Gastroesophageal sphincter (tissue), 4 donors: ENCODE measurements at regions not wholly inside any gene's neighbourhood (a gene's known extent, or its start where the extent isn't known, plus 50 kb on each side); places are given as distances from the start of the nearest gene placed in this dataset.

Experiments
- ATAC-seq: fragments of 150-250 bp; one replicate; pipeline ENCODE4 v1.9.1; 2016; ENCODE audit warnings: mild to moderate bottlenecking, moderate library complexity
- H3K27ac ChIP-seq, 4 donors: fragments of 200-600 bp; sonication (generic) in 3 of 4; 1 replicate in 3 of 4; 2 replicates in 1 of 4; pipeline ENCODE4 v1.5.1; 2016 to 2019
- H3K27me3 ChIP-seq: fragments of 200-600 bp; sonication (generic); one replicate; pipeline ENCODE4 v1.5.1; 2019
- H3K36me3 ChIP-seq, 2 donors: fragments of 200-600 bp; sonication (generic); one replicate each; pipeline ENCODE4 v1.5.1; 2019; ENCODE audit warnings: control low read depth in 1 of 2
- H3K4me1 ChIP-seq, 3 donors: fragments of 200-600 bp; sonication (generic); 1 replicate in 2 of 3; 2 replicates in 1 of 3; pipeline ENCODE4 v1.5.1; 2016 to 2019; ENCODE audit warnings: control low read depth in 2 of 3
- H3K4me3 ChIP-seq, 2 donors: fragments of 200-600 bp; sonication (generic); one replicate each; pipeline ENCODE4 v1.5.1; 2019; ENCODE audit warnings: mild to moderate bottlenecking in 1 of 2, moderate library complexity in 1 of 2
- H3K9me3 ChIP-seq, 3 donors: fragments of 200-600 bp; sonication (generic); one replicate each; pipeline ENCODE4 v1.5.1; 2017 to 2019; ENCODE audit warnings: control low read depth in 2 of 3
- EP300 ChIP-seq: sonication (generic); formaldehyde crosslinking; IDR thresholded peaks from one replicate; pipeline ENCODE4 v1.6.1; 2017; ENCODE audit warnings: antibody characterized with exemption, mild to moderate bottlenecking
- POLR2A ChIP-seq, 2 donors: fragments of 450-650 bp; IDR thresholded peaks; one replicate each; pipeline ENCODE4 v1.6.1; 2017; ENCODE audit warnings: antibody characterized with exemption in 2 of 2, mild to moderate bottlenecking in 2 of 2, moderate library complexity in 1 of 2
- POLR2AphosphoS5 ChIP-seq: sonication (generic); formaldehyde crosslinking; IDR thresholded peaks from one replicate; pipeline ENCODE4 v1.6.1; 2017; ENCODE audit warnings: antibody characterized with exemption
- WGBS, 2 donors: methylation state at CpG; one replicate each; pipeline ENCODE4 v1.1.5; 2018; ENCODE audit warnings: low coverage in 1 of 2; 5-methylcytosine and 5-hydroxymethylcytosine counted together
- TF ChIP-seq, protein P1 (sequence below), 4 experiments: fragments of 200-600 bp in 2 of 4; fragments of 450-650 bp in 2 of 4; sonication (generic) in 1 of 4; IDR thresholded peaks; one replicate each; pipeline ENCODE4 v1.5.1; 2017 to 2019; ENCODE audit warnings: antibody characterized with exemption in 4 of 4, mild to moderate bottlenecking in 2 of 4, moderate library complexity in 2 of 4

DNA sequence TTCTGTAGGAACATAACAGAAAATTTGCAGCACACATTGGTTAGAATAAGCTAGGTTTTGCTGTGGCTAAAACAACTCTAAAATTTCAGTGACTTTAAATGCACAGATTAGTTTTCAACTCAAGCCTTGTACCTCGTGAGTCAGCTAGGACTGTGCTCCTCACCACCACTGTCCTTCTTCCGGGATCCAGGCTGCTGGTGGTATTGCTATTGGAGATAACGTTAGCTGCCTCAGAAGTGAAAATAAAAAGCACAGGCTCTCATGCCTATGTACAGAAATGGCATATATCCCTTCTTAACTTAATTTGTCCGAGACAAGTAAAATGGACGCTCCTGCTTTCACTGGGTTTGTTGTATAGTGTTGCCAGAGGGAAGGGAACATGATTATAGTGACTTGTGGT is 931.1 kb upstream of the EYS start:
- no peak overlapping the region for H3K4me3 ChIP-seq
- no peaks in the 10 kb centered on the region for H3K9me3 ChIP-seq
- no peak for ATAC-seq
- 74 to 83% methylated on average over 5 of the region's 5 CpGs for WGBS, 2 donors
- H3K27me3 ChIP-seq = no peaks in the 10 kb centered on the region
- TF ChIP-seq, protein P1, sequence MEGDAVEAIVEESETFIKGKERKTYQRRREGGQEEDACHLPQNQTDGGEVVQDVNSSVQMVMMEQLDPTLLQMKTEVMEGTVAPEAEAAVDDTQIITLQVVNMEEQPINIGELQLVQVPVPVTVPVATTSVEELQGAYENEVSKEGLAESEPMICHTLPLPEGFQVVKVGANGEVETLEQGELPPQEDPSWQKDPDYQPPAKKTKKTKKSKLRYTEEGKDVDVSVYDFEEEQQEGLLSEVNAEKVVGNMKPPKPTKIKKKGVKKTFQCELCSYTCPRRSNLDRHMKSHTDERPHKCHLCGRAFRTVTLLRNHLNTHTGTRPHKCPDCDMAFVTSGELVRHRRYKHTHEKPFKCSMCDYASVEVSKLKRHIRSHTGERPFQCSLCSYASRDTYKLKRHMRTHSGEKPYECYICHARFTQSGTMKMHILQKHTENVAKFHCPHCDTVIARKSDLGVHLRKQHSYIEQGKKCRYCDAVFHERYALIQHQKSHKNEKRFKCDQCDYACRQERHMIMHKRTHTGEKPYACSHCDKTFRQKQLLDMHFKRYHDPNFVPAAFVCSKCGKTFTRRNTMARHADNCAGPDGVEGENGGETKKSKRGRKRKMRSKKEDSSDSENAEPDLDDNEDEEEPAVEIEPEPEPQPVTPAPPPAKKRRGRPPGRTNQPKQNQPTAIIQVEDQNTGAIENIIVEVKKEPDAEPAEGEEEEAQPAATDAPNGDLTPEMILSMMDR (IDR thresholded peaks at IDR 0.05) = no peak
- TF ChIP-seq POLR2AphosphoS5 (no peak), POLR2A (IDR thresholded peaks at IDR 0.05) (no peak)
- no peaks in the 10 kb centered on the region for H3K36me3 ChIP-seq
- H3K4me1 ChIP-seq = no peaks in the 10 kb centered on the region
- H3K27ac ChIP-seq = no peak overlapping the region

DNA sequence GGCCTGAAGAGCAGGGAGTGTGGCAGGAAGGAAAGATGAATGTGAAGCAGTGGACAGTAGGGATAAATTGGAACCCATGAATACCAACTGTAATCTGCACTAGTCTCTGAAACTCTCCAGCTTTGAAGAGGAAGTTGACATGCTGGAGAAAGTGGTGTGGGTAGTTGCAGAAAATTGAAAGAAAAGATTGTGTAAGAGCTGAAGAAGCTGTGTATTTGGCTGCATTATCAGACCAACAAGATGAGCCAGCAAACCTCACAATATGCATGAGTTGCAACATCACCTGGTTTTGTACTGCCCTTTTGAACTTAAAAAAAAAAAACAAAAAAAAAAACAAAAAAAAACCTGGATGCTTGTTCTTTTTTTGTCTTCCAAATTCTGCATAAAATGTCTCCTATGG is 921.9 kb upstream of the EYS start:
- ATAC-seq = no peak
- Histone ChIP-seq H3K27me3 (no peaks in the 10 kb centered on the region), H3K9me3 (no peaks in the 10 kb centered on the region), H3K4me3 (no peak overlapping the region), H3K27ac (no peak overlapping the region), H3K36me3 (no peaks in the 10 kb centered on the region), H3K4me1 (no peaks in the 10 kb centered on the region)
- TF ChIP-seq, protein P1 (IDR thresholded peaks at IDR 0.05) = no peak
- TF ChIP-seq EP300 (no peak), POLR2AphosphoS5 (no peak), POLR2A (IDR thresholded peaks at IDR 0.05) (no peak)

DNA sequence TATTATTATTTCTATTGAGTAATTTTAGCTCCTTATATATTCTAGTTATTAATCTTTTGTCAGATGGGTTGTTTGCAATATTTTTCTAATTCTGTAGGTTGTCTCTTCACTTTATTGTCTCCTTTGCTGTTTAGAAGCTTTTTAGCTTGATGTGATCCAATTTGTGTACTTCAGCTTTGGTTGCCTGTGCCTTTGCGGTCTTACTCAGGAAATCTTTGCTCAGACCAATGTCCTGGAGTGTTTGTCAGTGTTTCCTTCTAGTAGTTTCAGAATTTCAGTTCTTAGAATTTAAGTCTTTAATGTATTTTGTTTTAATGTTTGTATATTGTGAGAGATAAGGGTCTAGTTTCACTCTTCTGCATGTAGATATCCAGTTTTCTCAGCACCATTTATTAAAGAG is 916.0 kb upstream of the EYS start:
- no peak for ATAC-seq
- no peaks in the 10 kb centered on the region for H3K4me1 ChIP-seq
- no peak overlapping the region for H3K27ac ChIP-seq
- H3K9me3 ChIP-seq = no peaks in the 10 kb centered on the region
- no peaks in the 10 kb centered on the region for H3K27me3 ChIP-seq
- H3K4me3 ChIP-seq = no peak overlapping the region
- TF ChIP-seq POLR2A (IDR thresholded peaks at IDR 0.05) (no peak), EP300 (no peak), POLR2AphosphoS5 (no peak)
- TF ChIP-seq, protein P1 (IDR thresholded peaks at IDR 0.05) = no peak
- H3K36me3 ChIP-seq = no peaks in the 10 kb centered on the region
- WGBS, 2 donors = 82 to 88% methylated on average over 1 of the region's 1 CpG

DNA sequence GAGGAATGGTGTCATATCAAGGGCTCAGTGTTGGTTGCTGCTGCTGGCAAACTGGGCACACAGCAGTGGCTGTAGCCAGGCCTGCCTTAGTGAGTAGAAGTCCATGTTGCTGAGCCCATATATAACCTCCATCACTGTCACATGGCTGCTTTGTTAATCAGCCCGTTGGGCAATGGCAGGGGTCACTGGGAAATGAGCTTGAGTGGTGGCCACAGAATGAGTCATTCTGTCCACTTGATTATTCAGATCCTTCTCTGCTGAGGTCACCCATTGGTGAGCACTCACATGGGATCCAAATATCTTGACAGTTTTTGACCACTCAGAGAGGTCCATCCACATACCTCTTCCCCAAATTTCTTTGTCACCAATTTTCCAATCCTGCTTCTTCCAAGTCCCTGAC is 898.9 kb upstream of the EYS start:
- Histone ChIP-seq H3K27ac (no peak overlapping the region), H3K4me3 (no peak overlapping the region), H3K4me1 (no peaks in the 10 kb centered on the region), H3K27me3 (no peaks in the 10 kb centered on the region), H3K9me3 (no peaks in the 10 kb centered on the region), H3K36me3 (no peaks in the 10 kb centered on the region)
- ATAC-seq = no peak
- TF ChIP-seq EP300 (no peak), POLR2AphosphoS5 (no peak), POLR2A (IDR thresholded peaks at IDR 0.05) (no peak)
- TF ChIP-seq, protein P1 (IDR thresholded peaks at IDR 0.05) = no peak
- WGBS, 2 donors = 60 to 78% methylated on average over 1 of the region's 1 CpG

DNA sequence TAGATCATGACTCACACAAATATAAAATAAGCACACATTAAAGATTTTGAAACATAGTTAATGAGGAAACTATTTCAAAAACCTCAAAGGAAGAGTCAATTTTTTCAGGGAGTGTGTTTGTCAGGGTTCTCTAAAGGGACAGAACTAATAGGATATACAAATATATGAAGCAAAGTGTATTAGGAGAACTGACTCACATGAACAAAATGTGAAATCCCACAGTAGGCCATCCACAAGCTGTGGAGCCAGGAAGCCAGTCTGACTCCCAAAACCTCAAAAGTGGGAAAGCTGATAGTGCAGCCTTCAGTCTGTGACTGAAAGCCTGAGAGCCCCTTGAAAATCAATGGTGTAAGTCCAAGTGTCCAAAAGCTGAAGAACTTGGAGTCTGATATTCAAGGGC is 898.0 kb upstream of the EYS start:
- no peaks in the 10 kb centered on the region for H3K4me1 ChIP-seq
- no peaks in the 10 kb centered on the region for H3K27me3 ChIP-seq
- no peak overlapping the region for H3K4me3 ChIP-seq
- H3K36me3 ChIP-seq = no peaks in the 10 kb centered on the region
- no peaks in the 10 kb centered on the region for H3K9me3 ChIP-seq
- no peak overlapping the region for H3K27ac ChIP-seq
- ATAC-seq = no peak
- TF ChIP-seq, protein P1 (IDR thresholded peaks at IDR 0.05) = no peak
- no peak for TF ChIP-seq POLR2A (IDR thresholded peaks at IDR 0.05)
- no peak for TF ChIP-seq POLR2AphosphoS5
- no peak for TF ChIP-seq EP300
